MCF 10A (cell line): ENCODE measurements at regions not wholly inside any gene's neighbourhood (a gene's known extent, or its start where the extent isn't known, plus 50 kb on each side); places are given as distances from the start of the nearest gene placed in this dataset.

Experiments
- BruUV-seq: library from RNA; stranded (reverse); fragments of 400-500 nt; replicated peaks from 2 replicates; lab custom pipeline; 2021; lab: Mats Ljungman, UMichigan
- CTCF ChIA-PET: fragments of 300-600 bp; sonication (Branson Sonifier 250); formaldehyde crosslinking; extraction: SDS; loops from one replicate; lab custom pipeline; 2021; ENCODE audit warnings: antibody characterized with exemption, inconsistent platforms; lab: Yijun Ruan, JAX
- POLR2A ChIA-PET: fragments of 300-600, 350-650 bp; sonication (Branson Sonifier 250); formaldehyde crosslinking; extraction: SDS; loops from one replicate; lab custom pipeline; 2020; ENCODE audit warnings: antibody characterized with exemption, inconsistent platforms; lab: Yijun Ruan, JAX
- DNase-seq: peaks from one replicate; pipeline ENCODE4 v3.0.0-alpha.2; 2018; ENCODE audit not compliant: unreplicated experiment
- H3K27ac Mint-ChIP-seq: one replicate; pipeline ENCODE4 v1.8.0; 2022; ENCODE audit warnings: mild to moderate bottlenecking, low read depth, mixed read lengths; ENCODE audit not compliant: unreplicated experiment
- H3K27me3 Mint-ChIP-seq: one replicate; pipeline ENCODE4 v1.8.0; 2022; ENCODE audit warnings: mixed read lengths; ENCODE audit not compliant: insufficient read depth, unreplicated experiment
- H3K36me3 Mint-ChIP-seq: one replicate; pipeline ENCODE4 v1.8.0; 2022; ENCODE audit warnings: mild to moderate bottlenecking, moderate library complexity, mixed read lengths; ENCODE audit not compliant: insufficient read depth, unreplicated experiment
- H3K4me1 Mint-ChIP-seq: one replicate; pipeline ENCODE4 v1.8.0; 2022; ENCODE audit warnings: mixed read lengths; ENCODE audit not compliant: insufficient read depth, unreplicated experiment
- H3K4me3 Mint-ChIP-seq: one replicate; pipeline ENCODE4 v1.8.0; 2022; ENCODE audit warnings: mild to moderate bottlenecking, moderate library complexity, mixed read lengths; ENCODE audit not compliant: unreplicated experiment
- H3K9me3 Mint-ChIP-seq: one replicate; pipeline ENCODE4 v1.8.0; 2022; ENCODE audit warnings: mixed read lengths; ENCODE audit not compliant: unreplicated experiment
- CTCF ChIP-seq: fragments of 200-600 bp; IDR thresholded peaks from one replicate; pipeline ENCODE4 v1.8.0; 2022; ENCODE audit warnings: antibody characterized with exemption, mild to moderate bottlenecking; ENCODE audit not compliant: unreplicated experiment
- intact Hi-C: fragments of 100-400 bp; cut with micrococcal nuclease; formaldehyde crosslinking; loops from 2 replicates; pipeline ENCODE4 v1.14.1; 2022

- POLR2A ChIA-PET: interaction anchor here (2.1 kb wide), 1 partner anchor 11 kb away, joined by 9 read pairs; no protein-coding TSS in a partner anchor
- intact Hi-C loops: loop anchor here (10.0 kb wide), 1 partner anchor 688 kb away; the partner anchor contains the start of gene PPP3R1
These were observed 170.0 kb downstream of the ETAA1 start for GRCh38 chr2:67566958-67567635.

GRCh38 chr2:67567886-67568285, 170.8 kb downstream of the ETAA1 start:
- TF ChIP-seq CTCF: no peak
- intact Hi-C loops: loop anchor here (10.0 kb wide), 1 partner anchor 687 kb away; the partner anchor contains the start of gene PPP3R1
- DNase-seq: no peak
- Mint-ChIP-seq H3K36me3 (no peaks in the 10 kb centered on the region), H3K4me3 (no peak overlapping the region), H3K4me1 (peaks cover 36% of the 10 kb centered on the region), H3K27ac (peak overlapping the region; percentile 17), H3K9me3 (no peaks in the 10 kb centered on the region), H3K27me3 (no peaks in the 10 kb centered on the region)
- ChIA-PET POLR2A (interaction anchor here (2.1 kb wide), 1 partner anchor 10 kb away, joined by 9 read pairs; no protein-coding TSS in a partner anchor), CTCF (no interaction called here)
- BruUV-seq: no TSS peak

More at GRCh38 chr2:67566958-67567635, 170.0 kb downstream of the ETAA1 start:
- BruUV-seq: no TSS peak
- TF ChIP-seq CTCF: no peak
- Mint-ChIP-seq H3K36me3 (no peaks in the 10 kb centered on the region), H3K4me3 (no peak overlapping the region), H3K27ac (peak overlapping the region; percentile 17), H3K9me3 (no peaks in the 10 kb centered on the region), H3K27me3 (no peaks in the 10 kb centered on the region), H3K4me1 (peaks cover 29% of the 10 kb centered on the region)
- CTCF ChIA-PET: no interaction called here
- no peak for DNase-seq

- intact Hi-C loops: no loop called here
- H3K4me1 Mint-ChIP-seq: peaks cover 37% of the 10 kb centered on the region
These were observed 173.5 kb downstream of the ETAA1 start for GRCh38 chr2:67570611-67571010.

More at GRCh38 chr2:67570611-67571010, 173.5 kb downstream of the ETAA1 start:
- Mint-ChIP-seq H3K27ac (no peak overlapping the region), H3K27me3 (no peaks in the 10 kb centered on the region), H3K36me3 (no peaks in the 10 kb centered on the region), H3K4me3 (no peak overlapping the region), H3K9me3 (no peaks in the 10 kb centered on the region)
- no TSS peak for BruUV-seq
- ChIA-PET CTCF (no interaction called here), POLR2A (interaction anchor here (5.6 kb wide), 1 partner anchor 9 kb away, joined by 51 read pairs; no protein-coding TSS in a partner anchor)
- DNase-seq: no peak
- TF ChIP-seq CTCF: no peak
